PFSK-1 (cell line): ENCODE measurements at regions not wholly inside any gene's neighbourhood (a gene's known extent, or its start where the extent isn't known, plus 50 kb on each side); places are given as distances from the start of the nearest gene placed in this dataset.

Experiments used
- POLR2AphosphoS5 ChIP-seq: IDR thresholded peaks from 2 replicates; pipeline ENCODE4 v1.6.1; 2012; ENCODE audit warnings: low read depth, mild to moderate bottlenecking, control low read depth, low read length, moderate library complexity
- REST ChIP-seq, 2 experiments: IDR thresholded peaks; 2 replicates each; pipeline versions ENCODE4 v1.6.1 to v1.8.0; 2011 to 2012; ENCODE audit warnings: low read depth in 2 of 2, low read length in 2 of 2, control low read depth in 1 of 2, inconsistent platforms in 1 of 2, mild to moderate bottlenecking in 1 of 2, moderate library complexity in 1 of 2; ENCODE audit not compliant: insufficient read depth in 1 of 2
- SIN3A ChIP-seq: IDR thresholded peaks from 2 replicates; pipeline ENCODE4 v1.6.1; 2012; ENCODE audit warnings: mild to moderate bottlenecking, low read length, moderate library complexity, borderline replicate concordance; ENCODE audit not compliant: insufficient read depth
- TAF1 ChIP-seq: IDR thresholded peaks from 2 replicates; pipeline ENCODE4 v1.6.1; 2012; ENCODE audit warnings: low read length, control low read depth, borderline replicate concordance; ENCODE audit not compliant: insufficient read depth

- no peak for TF ChIP-seq SIN3A
- no peak for TF ChIP-seq REST (IDR thresholded peaks at IDR 0.05; ENCODE audit: insufficient read depth in 1 of 2, low read depth in 2 of 2, low read length in 2 of 2)
- no peak for TF ChIP-seq TAF1
- TF ChIP-seq POLR2AphosphoS5, result no peak
Measured at GRCh38 chr2:59996855-59997254, 556.6 kb downstream of the BCL11A start.
